Epithelial cell of esophagus (primary cell): ENCODE measurements at regions not wholly inside any gene's neighbourhood (a gene's known extent, or its start where the extent isn't known, plus 50 kb on each side); places are given as distances from the start of the nearest gene placed in this dataset.

ENCODE experiments used
- DNase-seq: peaks from one replicate; pipeline ENCODE4 v3.0.0; 2010; ENCODE audit warnings: low read depth
- H3K4me3 ChIP-seq: 2 replicates; pipeline ENCODE4 v1.5.1; 2011; ENCODE audit warnings: mild to moderate bottlenecking, low read length, control low read depth
- CTCF ChIP-seq: IDR thresholded peaks from 2 replicates; pipeline ENCODE4 v1.5.1; 2011; ENCODE audit warnings: low read depth, mild to moderate bottlenecking, low read length, control low read depth, inconsistent platforms; ENCODE audit not compliant: insufficient read depth; ENCODE audit errors: missing control alignments

GRCh38 chr1:63129184-63129583 is 193.2 kb upstream of the FOXD3 start:
- no peak for DNase-seq
- H3K4me3 ChIP-seq = no peak overlapping the region
- no peak for TF ChIP-seq CTCF

GRCh38 chr1:63129855-63130254 is 192.5 kb upstream of the FOXD3 start:
- TF ChIP-seq CTCF = no peak
- no peak overlapping the region for H3K4me3 ChIP-seq
- DNase-seq = no peak

GRCh38 chr1:63134501-63135173 is 187.7 kb upstream of the FOXD3 start:
- no peak overlapping the region for H3K4me3 ChIP-seq
- TF ChIP-seq CTCF = no peak
- no peak for DNase-seq

GRCh38 chr1:63135174-63135512 is 187.2 kb upstream of the FOXD3 start:
- no peak for DNase-seq
- H3K4me3 ChIP-seq = no peak overlapping the region
- TF ChIP-seq CTCF = no peak

- no peak for DNase-seq
- H3K4me3 ChIP-seq = no peak overlapping the region
- no peak for TF ChIP-seq CTCF
These were observed 186.6 kb upstream of the FOXD3 start for GRCh38 chr1:63135801-63136200.

GRCh38 chr1:63142001-63142400 is 180.4 kb upstream of the FOXD3 start:
- DNase-seq = no peak
- no peak overlapping the region for H3K4me3 ChIP-seq
- no peak for TF ChIP-seq CTCF

- TF ChIP-seq CTCF = no peak
- H3K4me3 ChIP-seq = no peak overlapping the region
- DNase-seq = no peak
These were observed 178.9 kb upstream of the FOXD3 start for GRCh38 chr1:63143482-63143881.
